ENCODE measurements at regions not wholly inside any gene's neighbourhood (a gene's known extent, or its start where the extent isn't known, plus 50 kb on each side); places are given as distances from the start of the nearest gene placed in this dataset.

DNA sequence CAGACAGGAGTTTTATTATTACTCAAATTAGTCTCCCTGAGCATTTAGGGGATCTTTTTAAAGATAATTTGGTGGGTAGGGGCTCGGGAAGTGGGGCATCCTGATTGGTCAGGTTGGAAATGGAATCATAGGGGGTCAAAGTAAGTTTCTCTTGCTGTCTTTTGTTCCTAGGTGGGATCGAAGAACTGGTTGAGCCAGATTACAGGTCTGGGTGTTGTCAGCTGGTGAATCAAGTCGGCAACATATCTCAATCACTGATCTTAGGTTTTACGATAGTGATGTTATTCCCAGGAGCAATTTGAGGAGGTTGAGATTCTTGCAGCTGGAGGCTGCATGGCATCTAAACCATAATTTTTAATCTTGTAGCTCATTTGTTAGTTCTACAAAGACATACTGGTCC is 629.5 kb upstream of the AMOT start:
- no peak for TF ChIP-seq EP300 (IDR thresholded peaks at IDR 0.05; ENCODE audit: borderline replicate concordance in 1 of 2, low read depth in 2 of 2, low read length in 2 of 2)
- TF ChIP-seq, protein P1, sequence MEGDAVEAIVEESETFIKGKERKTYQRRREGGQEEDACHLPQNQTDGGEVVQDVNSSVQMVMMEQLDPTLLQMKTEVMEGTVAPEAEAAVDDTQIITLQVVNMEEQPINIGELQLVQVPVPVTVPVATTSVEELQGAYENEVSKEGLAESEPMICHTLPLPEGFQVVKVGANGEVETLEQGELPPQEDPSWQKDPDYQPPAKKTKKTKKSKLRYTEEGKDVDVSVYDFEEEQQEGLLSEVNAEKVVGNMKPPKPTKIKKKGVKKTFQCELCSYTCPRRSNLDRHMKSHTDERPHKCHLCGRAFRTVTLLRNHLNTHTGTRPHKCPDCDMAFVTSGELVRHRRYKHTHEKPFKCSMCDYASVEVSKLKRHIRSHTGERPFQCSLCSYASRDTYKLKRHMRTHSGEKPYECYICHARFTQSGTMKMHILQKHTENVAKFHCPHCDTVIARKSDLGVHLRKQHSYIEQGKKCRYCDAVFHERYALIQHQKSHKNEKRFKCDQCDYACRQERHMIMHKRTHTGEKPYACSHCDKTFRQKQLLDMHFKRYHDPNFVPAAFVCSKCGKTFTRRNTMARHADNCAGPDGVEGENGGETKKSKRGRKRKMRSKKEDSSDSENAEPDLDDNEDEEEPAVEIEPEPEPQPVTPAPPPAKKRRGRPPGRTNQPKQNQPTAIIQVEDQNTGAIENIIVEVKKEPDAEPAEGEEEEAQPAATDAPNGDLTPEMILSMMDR (IDR thresholded peaks at IDR 0.05; ENCODE audit: control extremely low read depth in 1 of 3, insufficient read depth in 1 of 3, low read depth in 1 of 3, low read length in 3 of 3) = no peak
- TF ChIP-seq YY1 (IDR thresholded peaks at IDR 0.05; ENCODE audit: low read depth, low read length) = no peak
- no peak for TF ChIP-seq EZH2 (IDR thresholded peaks at IDR 0.05; ENCODE audit: low read depth, low read length, severe bottlenecking)
- no peak for TF ChIP-seq POLR2A (IDR thresholded peaks at IDR 0.05; ENCODE audit: control extremely low read depth in 1 of 2, low read depth in 2 of 2, low read length in 2 of 2)
- no peak for TF ChIP-seq RFX5 (IDR thresholded peaks at IDR 0.05; ENCODE audit: borderline replicate concordance, low read depth, low read length)
- no peak for TF ChIP-seq SP1 (IDR thresholded peaks at IDR 0.05; ENCODE audit: low read depth, low read length)
- no peak for TF ChIP-seq RAD21 (IDR thresholded peaks at IDR 0.05 in 1 of 2, conservative IDR thresholded peaks at IDR 0.05 in 1 of 2; ENCODE audit: low read depth in 2 of 2, low read length in 2 of 2)
- no peak for TF ChIP-seq SUZ12 (IDR thresholded peaks at IDR 0.05; ENCODE audit: low read length)
- TF ChIP-seq HDAC2 (IDR thresholded peaks at IDR 0.05; ENCODE audit: borderline replicate concordance in 1 of 2, low read depth in 2 of 2, low read length in 2 of 2) = no peak
- TF ChIP-seq BRCA1 (IDR thresholded peaks at IDR 0.05; ENCODE audit: low read depth, low read length) = no peak
- no peak for TF ChIP-seq SIN3A (conservative IDR thresholded peaks at IDR 0.05 in 1 of 2, IDR thresholded peaks at IDR 0.05 in 1 of 2; ENCODE audit: low read depth in 1 of 2, low read length in 2 of 2)
- no peak for TF ChIP-seq NRF1 (IDR thresholded peaks at IDR 0.05; ENCODE audit: low read depth, low read length)
